AG04450 (cell line): ENCODE measurements at regions not wholly inside any gene's neighbourhood (a gene's known extent, or its start where the extent isn't known, plus 50 kb on each side); places are given as distances from the start of the nearest gene placed in this dataset.

Source experiments
- CTCF ChIA-PET: fragments of 300-600, 350-600 bp; formaldehyde crosslinking; extraction: SDS; loops from one replicate; lab custom pipeline; 2022; ENCODE audit warnings: antibody characterized with exemption, inconsistent platforms; lab: Charles Lee
- POLR2A ChIA-PET: fragments of 350-600 bp; formaldehyde crosslinking; extraction: SDS; loops from one replicate; lab custom pipeline; 2021; ENCODE audit warnings: antibody characterized with exemption, inconsistent platforms; lab: Yijun Ruan, JAX
- DNase-seq: peaks from one replicate; pipeline ENCODE4 v3.0.0-alpha.2; 2011; ENCODE audit warnings: low read depth, low spot score
- H3K27ac ChIP-seq: one replicate; pipeline ENCODE4 v1.5.1; 2012; ENCODE audit warnings: low read depth, low read length, control low read depth
- H3K27me3 ChIP-seq: one replicate; pipeline ENCODE4 v1.6.0; 2012; ENCODE audit warnings: low read length; ENCODE audit not compliant: control insufficient read depth, insufficient read depth
- H3K4me3 ChIP-seq: 2 replicates; pipeline ENCODE4 v1.5.1; 2011; ENCODE audit warnings: mild to moderate bottlenecking, low read depth, low read length, control low read depth
- H3K9me3 ChIP-seq: 2 replicates; pipeline ENCODE4 v1.5.1; 2012; ENCODE audit warnings: low read length; ENCODE audit not compliant: control insufficient read depth, insufficient read depth
- CTCF ChIP-seq: IDR thresholded peaks from 2 replicates; pipeline ENCODE4 v1.5.1; 2011; ENCODE audit warnings: low read depth, low read length, control low read depth, inconsistent platforms

- Histone ChIP-seq H3K4me3 (no peak overlapping the region), H3K27me3 (no peaks in the 10 kb centered on the region), H3K9me3 (no peaks in the 10 kb centered on the region), H3K27ac (no peak overlapping the region)
- ChIA-PET CTCF (no interaction called here), POLR2A (no interaction called here)
- TF ChIP-seq CTCF, result no peak
- no peak for DNase-seq
Measured at GRCh38 chr9:79824265-79824664, 252.5 kb downstream of the TLE4 start.

- no peak for TF ChIP-seq CTCF
- no peaks in the 10 kb centered on the region for H3K9me3 ChIP-seq
- DNase-seq, result no peak
- POLR2A ChIA-PET, result no interaction called here
- CTCF ChIA-PET, result no interaction called here
- peaks cover 3% of the 10 kb centered on the region for H3K27me3 ChIP-seq
- no peak overlapping the region for H3K4me3 ChIP-seq
- H3K27ac ChIP-seq, result no peak overlapping the region
Measured at GRCh38 chr9:79817438-79818004, 245.8 kb downstream of the TLE4 start.

GRCh38 chr9:79813258-79813638, 241.5 kb downstream of the TLE4 start:
- CTCF ChIA-PET, result no interaction called here
- POLR2A ChIA-PET, result no interaction called here
- TF ChIP-seq CTCF, result no peak
- Histone ChIP-seq H3K27me3 (peaks cover 3% of the 10 kb centered on the region), H3K4me3 (no peak overlapping the region), H3K27ac (no peak overlapping the region), H3K9me3 (no peaks in the 10 kb centered on the region)
- DNase-seq, result no peak

DNA sequence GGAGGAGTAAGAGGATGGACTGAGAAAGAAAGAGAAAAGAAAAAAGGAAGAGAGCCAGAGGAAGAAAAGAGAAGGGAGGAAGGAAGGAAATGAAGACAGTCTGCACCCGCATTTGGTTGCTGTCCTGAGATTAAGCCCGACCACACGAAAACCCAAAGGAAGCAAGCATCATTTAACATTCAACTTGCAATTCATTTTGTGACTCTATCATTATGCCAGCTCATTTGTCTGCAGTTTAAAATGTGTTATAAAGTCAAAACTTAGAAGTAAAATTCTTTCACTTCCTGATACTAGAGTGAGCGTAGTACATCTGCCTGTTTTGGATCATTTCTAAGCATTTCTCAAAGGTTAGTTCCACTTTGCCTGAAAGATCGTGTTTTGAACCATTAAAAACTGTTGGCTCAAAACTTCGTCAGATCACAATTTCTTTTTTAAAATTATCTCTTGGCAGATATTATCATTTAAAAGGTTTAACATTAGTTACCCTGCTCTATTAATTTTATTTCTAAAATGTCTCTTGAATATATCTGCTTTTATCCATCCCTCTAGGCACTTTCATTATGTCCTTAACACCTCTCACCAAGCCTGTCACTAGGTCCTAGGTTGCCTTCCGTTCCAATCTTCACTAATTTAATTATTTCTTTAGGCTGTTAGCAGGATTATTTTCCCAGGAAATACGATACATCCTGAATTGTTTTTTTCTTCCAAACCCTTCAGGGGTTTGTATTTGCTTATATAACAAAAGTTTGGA, 240.9 kb downstream of the TLE4 start:
- peaks cover 3% of the 10 kb centered on the region for H3K27me3 ChIP-seq
- no peak for TF ChIP-seq CTCF
- no peak for DNase-seq
- H3K27ac ChIP-seq, result no peak overlapping the region
- H3K4me3 ChIP-seq, result no peak overlapping the region
- H3K9me3 ChIP-seq, result no peaks in the 10 kb centered on the region
- POLR2A ChIA-PET, result no interaction called here
- CTCF ChIA-PET, result no interaction called here

- CTCF ChIA-PET, result no interaction called here
- no peak overlapping the region for H3K27ac ChIP-seq
- no peaks in the 10 kb centered on the region for H3K9me3 ChIP-seq
- POLR2A ChIA-PET, result no interaction called here
- no peak overlapping the region for H3K4me3 ChIP-seq
- no peak for DNase-seq
- TF ChIP-seq CTCF, result no peak
- H3K27me3 ChIP-seq, result no peaks in the 10 kb centered on the region
Measured at GRCh38 chr9:79812099-79812498, 240.3 kb downstream of the TLE4 start.
